ENCODE measurements at regions not wholly inside any gene's neighbourhood (a gene's known extent, or its start where the extent isn't known, plus 50 kb on each side); places are given as distances from the start of the nearest gene placed in this dataset.

GRCh38 chr14:22463763-22464173 is 125.3 kb downstream of the DAD1 start:
- no peak for TF ChIP-seq CTCF (IDR thresholded peaks at IDR 0.05)
- no peak for TF ChIP-seq POLR2A (IDR thresholded peaks at IDR 0.05)
